LNCaP clone FGC (cell line): ENCODE measurements at regions not wholly inside any gene's neighbourhood (a gene's known extent, or its start where the extent isn't known, plus 50 kb on each side); places are given as distances from the start of the nearest gene placed in this dataset.

Experiments used
- DNase-seq: peaks from one replicate; pipeline ENCODE4 v3.0.0-alpha.2; 2011; ENCODE audit warnings: low read depth
- H3K4me3 ChIP-seq: 2 replicates; pipeline ENCODE4 v1.5.1; 2011; ENCODE audit warnings: mild to moderate bottlenecking, low read depth, low read length, control low read depth
- CTCF ChIP-seq: IDR thresholded peaks from 2 replicates; pipeline ENCODE4 v1.5.1; 2012; ENCODE audit warnings: mild to moderate bottlenecking; ENCODE audit not compliant: control insufficient read depth, insufficient read depth; ENCODE audit errors: extremely low read depth

- no peak for DNase-seq
- no peak for TF ChIP-seq CTCF
- peak overlapping the region; percentile 48 for H3K4me3 ChIP-seq
Measured at GRCh38 chr18:39840856-39841481, 2114.1 kb upstream of the PIK3C3 start.

- DNase-seq: no peak
- no peak for TF ChIP-seq CTCF
- no peak overlapping the region for H3K4me3 ChIP-seq
Measured at GRCh38 chr18:39840406-39840805, 2114.6 kb upstream of the PIK3C3 start.

GRCh38 chr18:39839782-39840181 lies 2115.3 kb upstream of the PIK3C3 start:
- no peak overlapping the region for H3K4me3 ChIP-seq
- no peak for TF ChIP-seq CTCF
- no peak for DNase-seq

GRCh38 chr18:39838831-39839230 lies 2116.2 kb upstream of the PIK3C3 start:
- no peak for DNase-seq
- no peak overlapping the region for H3K4me3 ChIP-seq
- no peak for TF ChIP-seq CTCF

- H3K4me3 ChIP-seq: no peak overlapping the region
- TF ChIP-seq CTCF: no peak
- no peak for DNase-seq
Measured at GRCh38 chr18:39835303-39836030, 2119.6 kb upstream of the PIK3C3 start.

- H3K4me3 ChIP-seq: no peak overlapping the region
- no peak for DNase-seq
- no peak for TF ChIP-seq CTCF
Measured at GRCh38 chr18:39834636-39835035, 2120.4 kb upstream of the PIK3C3 start.

- DNase-seq: no peak
- H3K4me3 ChIP-seq: no peak overlapping the region
- TF ChIP-seq CTCF: no peak
Measured at GRCh38 chr18:39825485-39826150, 2129.4 kb upstream of the PIK3C3 start.
